ENCODE measurements at regions not wholly inside any gene's neighbourhood (a gene's known extent, or its start where the extent isn't known, plus 50 kb on each side); places are given as distances from the start of the nearest gene placed in this dataset.
"Not testable (repeated sequence)": the region's sequence is repeated elsewhere in the genome, so short reads cannot be mapped to it uniquely, and the experiment has no call there.

DNA sequence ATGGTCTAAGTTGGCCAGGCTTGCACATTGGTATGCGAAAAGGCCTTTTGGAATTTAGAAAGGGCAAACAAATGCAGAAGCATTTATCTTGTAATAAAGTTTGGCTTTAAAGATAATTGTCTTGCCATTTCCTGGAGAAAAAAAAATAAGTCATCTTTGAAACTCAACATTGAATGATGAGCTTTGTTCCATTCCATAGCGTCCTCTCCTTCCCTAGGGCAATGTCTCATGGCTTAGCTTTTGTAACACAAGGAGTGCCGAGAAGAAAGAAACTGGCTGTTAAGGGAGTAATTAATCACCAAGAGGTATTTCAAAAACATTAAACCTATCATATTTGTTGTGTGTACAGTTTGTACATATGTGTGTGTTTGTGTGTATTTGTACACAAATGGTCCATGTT lies 372.3 kb downstream of the NPIPA8 start:
- Histone ChIP-seq H3K4me2 (ENCODE audit: low read length) (no peak overlapping the region), H3K27me3 (ENCODE audit: control insufficient read depth, low read length) (no peaks in the 10 kb centered on the region), H3K9me3 (ENCODE audit: control insufficient read depth, insufficient read depth, low read length) (no peaks in the 10 kb centered on the region; the same call in 1 of the 2 replicates), H3K79me2 (ENCODE audit: control insufficient read depth, low read length) (no peaks in the 10 kb centered on the region), H3K4me3 (ENCODE audit: low read length) (no peak overlapping the region), H3K27ac (ENCODE audit: low read depth, low read length) (no peak overlapping the region), H4K20me1 (ENCODE audit: control insufficient read depth, insufficient read depth, low read depth, low read length) (no peaks in the 10 kb centered on the region), H3K9me2 (replicated peaks; ENCODE audit: control insufficient read depth, low read length) (no peaks in the 10 kb centered on the region), H3F3A (ENCODE audit: control insufficient read depth, insufficient read depth) (no peaks in the 10 kb centered on the region), H3K4me1 (ENCODE audit: control insufficient read depth, low read length) (no peaks in the 10 kb centered on the region), H3K36me3 (ENCODE audit: control insufficient read depth, low read length) (no peaks in the 10 kb centered on the region)
- TF ChIP-seq EZH2phosphoT487 (IDR thresholded peaks at IDR 0.05; ENCODE audit: borderline replicate concordance, low read length), result no peak

DNA sequence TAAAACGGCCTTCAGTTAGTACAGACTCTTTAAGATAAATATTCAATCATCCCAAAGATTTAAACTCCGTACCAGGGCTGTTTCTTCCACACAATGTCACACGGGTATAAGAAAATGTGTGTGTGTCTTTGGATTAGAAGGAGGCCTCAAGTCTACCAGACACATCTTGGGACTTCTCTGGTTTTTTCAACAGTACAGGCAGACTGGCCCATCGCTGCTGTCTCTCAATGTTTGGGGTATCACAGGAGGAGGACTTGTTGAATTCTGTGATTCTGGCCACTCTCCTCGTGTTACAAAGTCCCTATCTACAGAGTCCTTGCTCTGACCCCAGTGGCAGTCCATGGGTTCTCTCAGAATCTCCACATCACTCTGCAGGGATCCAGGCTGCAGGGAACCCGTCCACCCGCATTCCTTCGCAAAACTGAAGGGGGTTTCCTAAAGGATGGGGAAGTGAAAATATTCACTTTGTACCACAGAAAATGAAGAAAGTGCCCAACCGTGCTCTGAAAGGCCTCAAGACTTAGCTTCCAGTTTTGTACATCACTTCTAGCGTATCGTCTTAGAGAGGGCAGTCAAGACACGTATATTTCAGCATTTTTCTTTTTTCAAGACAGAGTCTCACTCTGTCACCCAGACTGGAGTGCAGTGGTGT lies 373.2 kb downstream of the NPIPA8 start:
- H4K20me1 ChIP-seq (ENCODE audit: control insufficient read depth, insufficient read depth, low read depth, low read length), result no peaks in the 10 kb centered on the region
- H3K9me3 ChIP-seq (ENCODE audit: control insufficient read depth, insufficient read depth, low read length), result no peaks in the 10 kb centered on the region; the same call in 1 of the 2 replicates
- no peaks in the 10 kb centered on the region for H3K9me2 ChIP-seq (replicated peaks; ENCODE audit: control insufficient read depth, low read length)
- TF ChIP-seq, protein P1, sequence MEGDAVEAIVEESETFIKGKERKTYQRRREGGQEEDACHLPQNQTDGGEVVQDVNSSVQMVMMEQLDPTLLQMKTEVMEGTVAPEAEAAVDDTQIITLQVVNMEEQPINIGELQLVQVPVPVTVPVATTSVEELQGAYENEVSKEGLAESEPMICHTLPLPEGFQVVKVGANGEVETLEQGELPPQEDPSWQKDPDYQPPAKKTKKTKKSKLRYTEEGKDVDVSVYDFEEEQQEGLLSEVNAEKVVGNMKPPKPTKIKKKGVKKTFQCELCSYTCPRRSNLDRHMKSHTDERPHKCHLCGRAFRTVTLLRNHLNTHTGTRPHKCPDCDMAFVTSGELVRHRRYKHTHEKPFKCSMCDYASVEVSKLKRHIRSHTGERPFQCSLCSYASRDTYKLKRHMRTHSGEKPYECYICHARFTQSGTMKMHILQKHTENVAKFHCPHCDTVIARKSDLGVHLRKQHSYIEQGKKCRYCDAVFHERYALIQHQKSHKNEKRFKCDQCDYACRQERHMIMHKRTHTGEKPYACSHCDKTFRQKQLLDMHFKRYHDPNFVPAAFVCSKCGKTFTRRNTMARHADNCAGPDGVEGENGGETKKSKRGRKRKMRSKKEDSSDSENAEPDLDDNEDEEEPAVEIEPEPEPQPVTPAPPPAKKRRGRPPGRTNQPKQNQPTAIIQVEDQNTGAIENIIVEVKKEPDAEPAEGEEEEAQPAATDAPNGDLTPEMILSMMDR (IDR thresholded peaks at IDR 0.05; ENCODE audit: low read depth, low read length, poor library complexity, severe bottlenecking), result no peak
- TF ChIP-seq EZH2phosphoT487 (IDR thresholded peaks at IDR 0.05; ENCODE audit: borderline replicate concordance, low read length), result no peak
- no peaks in the 10 kb centered on the region for H3K79me2 ChIP-seq (ENCODE audit: control insufficient read depth, low read length)
- H3K4me1 ChIP-seq (ENCODE audit: control insufficient read depth, low read length), result no peaks in the 10 kb centered on the region
- no peaks in the 10 kb centered on the region for H3K27me3 ChIP-seq (ENCODE audit: control insufficient read depth, low read length)
- no peak overlapping the region for H3K4me3 ChIP-seq (ENCODE audit: low read length)
- no peaks in the 10 kb centered on the region for H3K36me3 ChIP-seq (ENCODE audit: control insufficient read depth, low read length)
- H3F3A ChIP-seq (ENCODE audit: control insufficient read depth, insufficient read depth), result no peaks in the 10 kb centered on the region
- no peak overlapping the region for H3K27ac ChIP-seq (ENCODE audit: low read depth, low read length)
- no peak overlapping the region for H3K4me2 ChIP-seq (ENCODE audit: low read length)

DNA sequence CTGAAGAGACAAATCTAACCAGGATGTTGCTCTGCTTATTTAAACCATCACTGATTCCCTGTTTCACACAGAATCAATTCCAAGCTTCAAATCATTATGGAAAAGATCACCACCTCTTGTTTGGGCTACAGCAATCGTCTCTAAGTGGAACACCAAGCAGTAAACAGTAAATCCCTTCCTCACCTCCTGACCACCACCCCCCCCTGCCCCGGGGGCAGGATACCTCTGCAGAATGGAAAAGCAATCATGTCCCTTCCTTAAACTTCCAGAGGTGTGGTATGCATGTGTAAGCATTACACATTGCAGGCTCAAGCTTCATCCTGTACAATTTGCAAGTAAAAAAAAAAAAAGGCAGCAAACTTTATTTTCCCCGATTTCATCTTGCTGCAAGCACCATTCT lies 373.8 kb downstream of the NPIPA8 start:
- no peaks in the 10 kb centered on the region for H3K36me3 ChIP-seq (ENCODE audit: control insufficient read depth, low read length)
- H3K4me3 ChIP-seq (ENCODE audit: low read length), result no peak overlapping the region
- H3K9me3 ChIP-seq (ENCODE audit: control insufficient read depth, insufficient read depth, low read length), result no peaks in the 10 kb centered on the region; the same call in 1 of the 2 replicates
- no peaks in the 10 kb centered on the region for H3F3A ChIP-seq (ENCODE audit: control insufficient read depth, insufficient read depth)
- no peak overlapping the region for H3K27ac ChIP-seq (ENCODE audit: low read depth, low read length)
- no peaks in the 10 kb centered on the region for H3K79me2 ChIP-seq (ENCODE audit: control insufficient read depth, low read length)
- H3K4me1 ChIP-seq (ENCODE audit: control insufficient read depth, low read length), result no peaks in the 10 kb centered on the region
- no peaks in the 10 kb centered on the region for H3K27me3 ChIP-seq (ENCODE audit: control insufficient read depth, low read length)
- no peak for TF ChIP-seq EZH2phosphoT487 (IDR thresholded peaks at IDR 0.05; ENCODE audit: borderline replicate concordance, low read length)
- TF ChIP-seq, protein P1 (IDR thresholded peaks at IDR 0.05; ENCODE audit: low read depth, low read length, poor library complexity, severe bottlenecking), result no peak
- no peaks in the 10 kb centered on the region for H4K20me1 ChIP-seq (ENCODE audit: control insufficient read depth, insufficient read depth, low read depth, low read length)
- H3K9me2 ChIP-seq (replicated peaks; ENCODE audit: control insufficient read depth, low read length), result no peaks in the 10 kb centered on the region
- no peak overlapping the region for H3K4me2 ChIP-seq (ENCODE audit: low read length)

DNA sequence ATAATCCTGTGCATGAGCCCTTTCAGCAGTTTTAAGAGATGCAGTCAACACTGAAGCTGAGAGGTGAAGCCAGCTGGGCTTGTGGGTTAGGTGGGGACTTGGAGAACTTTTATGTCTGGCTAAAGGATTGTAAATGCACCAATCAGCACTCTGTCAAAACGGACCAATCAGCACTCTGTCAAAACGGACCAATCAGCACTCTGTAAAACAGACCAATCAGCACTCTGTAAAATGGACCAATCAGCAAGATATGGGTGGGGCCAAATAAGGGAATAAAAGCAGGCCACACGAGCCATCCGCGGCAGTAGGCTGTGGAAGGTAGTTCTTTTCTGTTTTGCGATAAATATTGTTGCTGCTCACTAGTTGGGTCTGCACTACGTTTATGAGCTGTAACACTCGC lies 374.7 kb downstream of the NPIPA8 start:
- not testable (repeated sequence) for H3K27ac ChIP-seq (ENCODE audit: low read depth, low read length); H3K9me3 ChIP-seq (ENCODE audit: control insufficient read depth, insufficient read depth, low read length); H3K79me2 ChIP-seq (ENCODE audit: control insufficient read depth, low read length); H4K20me1 ChIP-seq (ENCODE audit: control insufficient read depth, insufficient read depth, low read depth, low read length); H3K9me2 ChIP-seq (replicated peaks; ENCODE audit: control insufficient read depth, low read length); H3K27me3 ChIP-seq (ENCODE audit: control insufficient read depth, low read length); H3K4me3 ChIP-seq (ENCODE audit: low read length); H3F3A ChIP-seq (ENCODE audit: control insufficient read depth, insufficient read depth); H3K36me3 ChIP-seq (ENCODE audit: control insufficient read depth, low read length); H3K4me2 ChIP-seq (ENCODE audit: low read length); H3K4me1 ChIP-seq (ENCODE audit: control insufficient read depth, low read length)
